ENCODE measurements at regions not wholly inside any gene's neighbourhood (a gene's known extent, or its start where the extent isn't known, plus 50 kb on each side); places are given as distances from the start of the nearest gene placed in this dataset.

- TF ChIP-seq MAX (IDR thresholded peaks at IDR 0.05) (no peak), REST (IDR thresholded peaks at IDR 0.05; ENCODE audit: low read depth) (no peak), FOXM1 (IDR thresholded peaks at IDR 0.05; ENCODE audit: borderline replicate concordance, low read depth) (no peak), TAF1 (IDR thresholded peaks at IDR 0.05; ENCODE audit: low read depth) (no peak), EP300 (IDR thresholded peaks at IDR 0.05; ENCODE audit: borderline replicate concordance) (no peak), CREB1 (IDR thresholded peaks at IDR 0.05; ENCODE audit: low read depth) (no peak), NFIC (IDR thresholded peaks at IDR 0.05) (no peak), CEBPB (IDR thresholded peaks at IDR 0.05) (no peak), RAD21 (IDR thresholded peaks at IDR 0.05; ENCODE audit: low read depth) (no peak), TCF12 (IDR thresholded peaks at IDR 0.05; ENCODE audit: low read depth) (no peak), USF1 (IDR thresholded peaks at IDR 0.05) (no peak), EGR1 (IDR thresholded peaks at IDR 0.05) (no peak), ZBTB7A (IDR thresholded peaks at IDR 0.05; ENCODE audit: low read depth) (no peak)
Observed at GRCh38 chr12:58528271-58528670, 392.0 kb downstream of the LRIG3 start.

Data from Ishikawa (cell line).